Stimulated activated naive CD4-positive, alpha-beta T cell (primary cell): ENCODE measurements at regions not wholly inside any gene's neighbourhood (a gene's known extent, or its start where the extent isn't known, plus 50 kb on each side); places are given as distances from the start of the nearest gene placed in this dataset.
"Not testable (repeated sequence)": the region's sequence is repeated elsewhere in the genome, so short reads cannot be mapped to it uniquely, and the experiment has no call there.

Source experiments
- DNase-seq, 6 experiments: peaks; one replicate each; lab custom pipeline; 2025; lab: John Stamatoyannopoulos, UW

DNA sequence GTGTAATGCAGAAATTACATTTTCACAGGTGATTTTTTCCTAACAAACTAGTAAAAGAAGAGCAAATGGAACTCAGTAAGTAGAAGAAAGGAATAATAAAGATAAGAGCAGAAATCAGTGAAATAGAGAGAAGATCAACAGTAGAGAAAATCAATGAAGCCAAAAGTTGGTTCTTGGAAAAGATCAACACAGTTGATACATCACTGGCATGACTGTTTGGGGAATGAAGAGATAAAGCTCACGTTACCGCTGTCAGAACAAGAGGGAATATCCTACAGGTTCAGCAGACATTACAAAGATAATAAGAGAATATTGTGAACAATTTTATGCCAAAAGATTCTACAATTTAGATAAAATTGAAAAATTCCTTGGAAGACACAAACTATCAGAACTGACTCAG, 146.4 kb downstream of the ACTR3B start:
- no peak for DNase-seq

DNA sequence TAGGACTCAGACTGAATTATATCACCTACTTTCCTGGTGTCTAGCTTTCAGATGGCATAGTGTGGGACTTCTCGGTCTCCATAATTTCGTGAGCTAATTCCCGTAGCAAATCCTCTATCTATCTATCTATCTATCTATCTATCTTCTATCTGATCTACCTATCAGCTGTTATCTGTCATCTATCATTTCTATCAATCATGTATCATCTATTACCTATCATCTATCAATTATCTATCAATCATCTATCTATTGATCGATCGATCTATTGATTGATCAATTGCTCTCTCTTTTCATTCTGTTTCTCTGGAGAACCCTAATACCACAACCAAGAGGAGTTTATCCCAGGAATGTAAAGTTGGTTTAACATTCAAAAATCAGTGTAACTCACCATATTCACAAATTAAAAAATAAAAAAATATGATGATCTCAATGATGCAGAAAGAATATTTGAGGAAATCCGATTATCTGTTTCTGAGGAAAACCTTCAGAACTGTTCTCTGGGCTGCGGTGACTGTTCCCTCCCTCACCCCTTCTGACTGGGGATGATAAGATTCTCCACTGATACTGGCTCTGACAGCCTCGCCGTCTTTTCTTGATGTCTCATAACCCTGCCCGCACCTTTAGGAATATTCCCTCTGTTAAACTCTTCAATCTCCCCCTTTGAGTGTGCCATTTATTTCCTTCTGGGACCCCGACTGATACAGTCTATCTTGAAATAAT, 147.7 kb downstream of the ACTR3B start:
- no peak for DNase-seq

DNA sequence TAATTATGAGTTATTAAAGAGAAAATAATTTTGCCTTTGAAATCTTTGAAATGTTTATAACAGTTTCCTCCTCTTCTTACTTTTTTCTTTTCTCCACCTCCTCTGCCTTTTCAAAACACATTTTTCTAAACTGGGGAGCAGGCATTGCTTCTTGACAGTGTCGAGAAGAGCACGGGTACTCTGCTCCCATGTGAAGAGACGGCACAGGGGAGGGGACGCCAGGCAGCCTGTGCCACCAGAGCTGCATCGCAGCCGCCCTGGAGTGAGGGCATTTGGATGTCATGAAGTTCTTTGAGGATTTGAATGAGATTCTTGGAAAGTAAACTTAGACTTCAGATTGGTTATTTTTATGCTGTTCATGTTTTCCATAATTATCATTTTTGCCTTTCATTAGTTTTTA, 149.7 kb downstream of the ACTR3B start:
- no peak for DNase-seq

DNA sequence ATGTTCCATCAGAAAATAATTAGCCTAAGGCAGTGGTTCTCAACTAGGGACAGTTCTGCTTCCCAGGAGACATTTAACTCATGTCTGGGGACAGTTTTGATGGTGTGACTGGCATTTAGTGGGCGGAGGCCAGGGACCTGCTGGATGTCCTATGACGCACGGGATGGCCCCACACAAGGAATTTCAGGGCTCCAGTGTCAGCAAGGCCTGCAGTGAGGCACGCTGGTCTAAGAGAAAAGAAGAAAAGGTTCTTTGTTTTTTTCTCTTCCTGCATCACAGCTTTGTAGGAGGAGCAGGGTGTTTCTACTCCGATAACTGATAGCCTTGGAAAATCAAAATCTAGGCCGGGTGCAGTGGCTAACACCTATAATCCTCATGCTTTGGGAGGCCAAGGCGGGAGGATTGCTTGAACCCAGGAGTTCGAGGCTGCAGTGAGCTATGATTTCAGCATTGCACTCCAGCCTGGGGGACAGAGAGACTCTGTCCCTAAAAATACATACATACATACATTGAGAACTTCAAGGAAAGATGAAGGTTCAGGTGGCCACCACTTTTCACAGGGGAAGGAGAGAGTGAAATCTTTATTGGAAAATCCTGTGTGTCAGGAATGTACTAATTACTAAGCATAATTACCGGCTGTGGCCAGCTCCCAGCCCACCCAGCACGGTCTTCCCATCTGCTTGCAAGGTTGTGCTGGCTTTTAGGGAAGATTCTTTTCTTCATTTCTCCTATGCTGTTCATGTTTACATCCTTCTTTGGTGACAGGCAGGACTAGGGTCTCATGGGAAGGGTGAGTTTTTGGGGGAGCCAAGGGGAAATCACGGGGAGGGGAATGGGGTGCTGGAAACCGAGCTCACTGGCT, 150.4 kb downstream of the ACTR3B start:
- no peak for DNase-seq

DNA sequence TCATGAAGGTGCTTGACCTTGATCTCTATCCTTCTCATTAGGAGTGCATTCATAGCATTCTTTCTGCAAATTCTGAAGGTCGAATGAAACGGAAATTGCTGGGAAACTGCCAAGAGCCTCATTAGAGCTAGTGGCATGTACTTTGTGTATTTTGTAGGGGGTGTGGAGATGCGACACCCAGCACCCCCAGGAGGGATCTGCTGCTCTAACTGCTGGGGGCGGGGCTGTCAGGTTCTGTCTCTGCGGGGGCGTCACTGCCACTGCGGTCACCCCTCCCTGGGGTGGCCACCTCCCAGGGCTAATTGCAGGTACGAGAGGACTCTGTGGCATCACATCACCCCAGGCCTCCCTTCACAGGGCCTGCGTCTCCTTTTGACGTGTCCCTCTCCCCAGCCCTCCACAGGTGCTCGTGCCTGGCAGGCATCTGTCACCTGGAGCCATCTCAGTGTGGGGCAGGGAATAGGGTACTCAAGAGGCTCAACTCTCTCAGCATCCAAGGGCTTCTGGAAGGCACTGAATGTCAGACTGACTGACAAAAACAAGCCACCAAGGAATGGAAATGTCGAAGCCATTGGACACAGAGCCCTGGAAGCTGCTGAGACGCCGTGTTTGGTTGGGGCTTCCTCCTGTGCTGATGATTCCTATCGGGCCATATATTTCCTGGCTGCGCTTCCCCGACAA, 151.1 kb downstream of the ACTR3B start:
- no peak for DNase-seq

DNA sequence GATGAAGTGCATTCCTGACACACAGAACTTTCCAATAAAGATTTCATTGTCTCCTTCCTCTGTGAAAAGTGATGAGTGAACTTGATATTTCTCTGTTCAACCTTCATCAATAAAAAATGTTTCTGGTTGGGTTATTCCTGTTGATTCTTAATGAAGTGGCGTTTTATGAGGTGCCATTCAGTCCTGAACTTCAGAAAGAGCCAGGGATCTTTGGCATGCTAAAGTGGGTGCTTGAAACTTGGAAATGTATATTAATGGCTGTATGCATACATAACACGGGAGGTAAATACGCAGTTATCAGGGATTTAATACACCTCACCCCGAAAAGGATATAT, 151.6 kb downstream of the ACTR3B start:
- no peak for DNase-seq

DNA sequence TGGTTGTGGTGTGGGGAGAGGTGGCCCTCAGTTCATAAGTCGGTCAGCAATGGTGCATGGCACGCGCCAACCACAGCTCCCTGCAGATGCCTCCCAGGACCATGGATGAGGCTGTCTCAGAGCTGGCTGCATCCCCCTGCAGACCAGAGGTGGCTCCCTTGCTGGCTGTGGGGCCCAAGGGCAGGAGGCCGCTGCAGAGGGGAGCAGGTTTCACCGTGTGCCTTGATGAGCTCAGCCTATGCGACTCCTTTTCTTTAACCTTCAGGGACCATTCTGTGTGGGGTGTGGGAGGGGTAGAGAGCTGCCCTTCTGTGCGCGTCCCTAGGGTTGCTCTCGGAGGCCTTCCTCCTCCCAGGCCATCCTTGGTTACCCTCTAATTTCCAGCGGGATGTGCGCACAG, 152.4 kb downstream of the ACTR3B start:
- no peak for DNase-seq

DNA sequence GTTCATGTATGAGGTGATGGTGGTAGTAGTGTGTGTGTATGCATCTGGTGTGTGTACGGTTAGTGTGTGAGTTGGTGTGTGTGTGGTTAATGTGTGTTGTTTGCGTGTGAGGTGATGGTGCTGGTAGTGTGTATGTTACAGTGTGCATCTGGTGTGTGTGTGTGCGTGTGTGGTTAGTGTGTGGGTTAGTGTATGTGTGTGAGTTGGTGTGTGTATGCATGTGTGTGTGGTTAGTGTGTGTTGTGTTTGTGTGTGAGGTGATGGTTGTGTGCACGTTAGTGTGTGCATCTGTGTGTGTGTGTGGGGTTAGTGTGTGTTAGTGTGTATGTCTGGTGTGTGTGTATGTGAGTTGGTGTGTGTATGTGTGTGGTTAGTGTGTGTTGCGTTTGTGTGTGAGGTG, 153.0 kb downstream of the ACTR3B start:
- no peak for DNase-seq

DNA sequence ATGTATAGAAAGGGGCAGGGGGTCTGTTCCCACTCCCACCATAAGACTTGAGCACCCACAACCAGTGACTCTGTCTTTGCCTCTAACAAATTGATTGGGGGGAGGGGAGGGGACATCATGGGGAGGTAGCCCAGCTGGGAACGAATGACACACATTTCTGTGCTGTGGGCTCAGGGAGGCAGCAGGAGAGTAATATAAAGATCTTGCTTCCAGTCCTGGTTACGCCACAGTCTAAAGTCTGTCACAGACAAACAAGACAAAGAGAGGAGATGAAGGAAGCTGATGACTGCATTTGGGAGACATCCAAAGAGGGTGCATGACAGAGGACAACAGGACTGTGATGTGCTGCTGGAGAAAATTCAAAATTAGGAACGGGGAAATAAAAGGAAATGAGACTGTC, 153.9 kb downstream of the ACTR3B start:
- no peak for DNase-seq

DNA sequence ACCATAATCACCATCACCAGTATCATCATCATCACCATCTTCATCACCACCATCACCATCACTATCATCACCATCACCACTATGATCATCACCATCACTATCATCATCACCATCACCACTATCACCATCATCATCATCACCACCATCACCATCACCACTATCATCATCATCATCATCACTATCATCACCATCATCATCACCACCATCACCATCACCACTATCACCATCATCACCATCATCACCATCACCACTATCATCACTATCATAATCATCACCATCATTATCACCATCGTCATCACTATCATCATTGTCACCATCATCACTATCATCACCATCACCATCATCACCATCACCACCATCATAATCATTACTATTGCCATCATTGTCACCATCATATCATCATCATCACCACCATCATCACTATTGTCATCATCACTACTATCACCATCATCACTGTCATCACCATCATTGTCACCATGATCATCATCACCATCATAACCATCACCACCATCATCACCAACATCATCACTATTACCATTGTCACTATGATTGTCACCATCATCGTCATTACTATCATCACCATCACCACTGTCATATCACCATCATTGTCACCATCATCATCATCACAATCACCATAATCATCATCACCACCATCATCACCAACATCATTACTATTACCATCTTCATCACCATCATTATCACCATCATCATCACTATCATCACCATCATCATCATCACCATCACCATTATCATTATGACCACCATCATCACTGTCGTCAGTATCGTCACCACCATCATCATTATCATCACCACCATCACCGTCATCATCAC, 154.7 kb downstream of the ACTR3B start:
- DNase-seq, result no peak

DNA sequence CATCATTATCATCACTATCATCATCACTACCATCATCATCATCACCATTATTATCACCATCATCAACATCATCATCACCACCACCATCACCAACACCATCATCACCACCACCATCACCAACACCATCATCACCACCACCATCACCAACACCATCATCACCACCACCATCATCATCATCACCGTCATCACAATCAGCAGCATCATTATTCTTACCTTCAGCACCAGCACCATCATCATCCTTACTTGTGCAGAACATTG, 155.2 kb downstream of the ACTR3B start:
- not testable (repeated sequence) for DNase-seq

DNA sequence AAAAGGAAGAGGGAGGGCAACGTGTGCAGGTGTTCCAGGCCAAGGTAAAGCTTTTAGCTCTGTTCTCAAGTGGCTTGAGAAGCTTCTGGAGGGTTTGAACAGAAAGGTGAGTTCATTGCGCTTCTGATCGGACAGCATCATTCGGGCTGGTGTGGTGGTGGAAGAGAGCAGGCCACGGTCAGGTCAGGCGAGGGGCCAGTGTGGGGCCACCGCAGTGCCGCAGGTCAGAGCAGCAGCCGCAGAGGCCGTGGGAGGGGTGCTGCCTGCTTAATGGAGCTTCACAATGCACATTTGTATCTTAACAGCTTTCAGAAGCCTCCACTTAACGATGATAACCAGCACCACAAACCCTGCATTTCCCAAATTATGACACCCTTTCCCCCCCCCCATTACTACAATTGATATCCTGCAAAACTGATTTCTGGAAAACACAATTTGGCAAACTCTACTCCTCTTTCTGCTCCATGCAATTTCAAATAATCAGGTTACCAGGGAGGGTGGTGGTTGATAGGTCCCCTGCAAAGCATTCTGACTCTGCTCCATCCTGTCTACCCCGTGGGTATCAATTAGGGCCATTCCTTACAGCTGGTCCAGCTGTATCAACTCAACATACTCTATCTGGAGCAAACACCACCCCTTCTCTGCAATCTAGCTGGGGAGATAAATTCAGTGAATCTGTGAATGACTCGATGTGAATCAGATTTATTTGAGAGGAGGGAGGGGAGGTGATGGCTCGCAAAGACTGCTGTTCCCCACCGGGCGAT, 162.9 kb downstream of the ACTR3B start:
- DNase-seq, result no peak

DNA sequence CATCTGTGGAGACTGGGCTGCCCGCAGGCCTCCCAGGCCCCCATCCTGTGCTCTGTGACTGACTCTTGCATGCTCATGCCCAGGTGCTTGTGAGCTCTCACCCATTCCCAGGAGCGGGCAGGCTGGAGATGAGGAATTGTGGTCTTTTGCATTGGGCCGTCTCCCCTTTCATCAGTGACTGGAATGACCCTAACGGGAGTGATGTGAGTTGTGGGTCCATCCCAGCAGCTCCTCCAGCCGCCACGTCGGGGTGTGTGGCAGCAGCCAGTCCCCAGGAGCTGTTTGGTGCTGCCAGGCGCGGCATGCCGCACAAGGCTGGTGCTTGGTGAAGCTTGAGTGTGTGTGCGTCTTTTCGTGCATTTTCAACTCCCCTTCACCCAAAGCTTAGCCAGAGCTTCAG, 164.2 kb downstream of the ACTR3B start:
- no peak for DNase-seq

DNA sequence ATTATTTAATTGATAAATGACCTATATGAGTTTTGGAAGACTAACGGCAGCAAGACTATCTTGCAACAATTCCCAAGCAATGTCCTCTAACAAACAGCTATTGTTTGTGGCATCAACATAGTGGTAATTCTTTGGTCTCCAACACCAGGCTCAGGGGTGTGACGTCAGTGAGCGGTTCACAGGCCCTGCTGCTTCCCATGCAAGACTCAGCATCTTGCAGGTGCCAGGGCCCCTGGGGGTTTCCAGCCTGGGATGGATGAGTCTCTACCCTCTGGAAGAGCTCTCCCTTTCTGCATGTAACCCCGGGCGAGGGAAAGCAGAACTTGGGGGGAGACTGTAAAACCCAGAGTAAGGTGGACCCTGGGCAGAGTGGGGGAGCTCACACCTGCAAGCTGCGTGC, 164.7 kb downstream of the ACTR3B start:
- DNase-seq, result no peak

DNA sequence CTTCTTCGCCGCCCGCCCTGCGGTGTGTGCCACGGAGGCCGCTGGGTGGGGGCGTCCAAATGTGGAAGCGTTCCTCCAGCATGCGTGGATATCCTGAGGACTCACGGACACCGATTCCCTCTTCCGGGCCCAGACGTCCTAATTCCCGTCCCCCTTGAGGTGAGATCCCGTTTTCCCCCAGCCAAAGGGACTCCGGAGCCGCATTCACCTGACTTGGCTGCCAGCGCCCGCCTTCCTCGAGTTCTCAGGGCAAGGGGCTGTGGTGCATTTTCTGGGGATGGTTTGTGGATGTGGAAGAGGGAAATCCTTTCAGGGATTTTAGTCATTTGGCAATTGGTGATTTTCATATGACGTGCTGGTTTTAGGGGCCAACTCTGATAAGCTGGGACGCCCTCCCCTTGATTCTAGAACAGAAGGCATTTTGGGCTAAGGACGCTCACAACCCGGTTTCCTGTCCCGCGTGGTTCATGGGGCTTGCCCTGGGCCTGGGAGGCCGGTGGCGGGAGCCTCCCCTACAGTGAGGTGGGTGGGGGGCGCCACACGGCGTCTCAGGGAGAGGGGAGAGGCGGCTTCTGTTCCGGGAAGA, 165.4 kb downstream of the ACTR3B start:
- no peak for DNase-seq

DNA sequence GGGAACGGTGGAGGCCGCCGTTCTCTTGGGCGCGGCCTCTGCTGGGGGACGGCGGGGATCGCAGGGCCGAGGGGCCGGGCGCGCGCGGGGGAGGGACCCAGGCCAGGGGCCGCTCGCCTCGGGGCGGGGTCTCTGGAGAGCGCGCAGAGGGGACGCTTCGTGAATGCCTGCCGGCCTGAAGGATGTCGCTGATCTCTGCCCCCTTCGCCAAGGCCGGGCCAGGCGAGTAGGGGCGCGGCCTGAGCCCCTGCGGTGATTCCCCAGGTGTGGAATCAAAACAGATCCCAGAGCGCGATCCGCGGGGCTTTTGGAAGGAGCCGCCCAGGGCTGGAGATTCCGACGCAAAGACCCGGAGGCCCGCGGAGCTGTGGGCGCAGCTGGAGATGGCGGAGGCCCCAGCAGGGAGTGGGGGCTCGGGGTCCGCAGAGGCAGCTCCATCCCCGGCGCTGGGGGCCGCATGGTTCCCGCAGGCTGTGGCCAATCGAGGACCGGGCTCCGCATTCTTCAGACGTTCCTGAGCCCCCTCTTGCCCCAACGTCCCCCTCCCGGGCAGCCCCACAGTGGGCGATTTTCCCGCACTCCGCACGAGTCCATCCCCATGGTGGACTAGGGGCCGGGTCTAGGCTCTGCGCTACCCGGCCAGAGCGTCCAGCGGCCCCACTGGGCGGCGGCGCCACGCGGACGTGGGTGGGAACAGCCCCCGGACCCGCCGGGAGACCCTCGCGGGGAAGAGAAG, 166.0 kb downstream of the ACTR3B start:
- no peak for DNase-seq

DNA sequence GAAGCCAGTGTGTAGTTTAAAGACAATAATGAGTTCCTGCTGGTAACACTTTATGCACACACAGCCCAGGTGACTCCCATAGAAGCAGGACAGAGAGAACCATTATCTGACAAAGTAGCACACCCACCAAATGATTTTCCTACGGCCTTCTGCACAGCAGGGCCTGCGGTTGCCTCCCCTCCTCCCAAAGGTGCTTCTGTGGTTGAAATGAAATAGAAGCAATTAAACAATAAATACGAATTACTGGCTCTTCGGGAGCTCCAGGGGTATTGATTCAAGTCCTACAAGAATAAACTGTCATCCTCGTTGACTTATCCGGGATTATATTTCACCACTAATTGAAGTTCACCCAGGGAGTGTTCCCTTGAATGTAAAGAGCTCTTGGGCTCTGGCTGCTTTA, 172.1 kb downstream of the ACTR3B start:
- no peak for DNase-seq

DNA sequence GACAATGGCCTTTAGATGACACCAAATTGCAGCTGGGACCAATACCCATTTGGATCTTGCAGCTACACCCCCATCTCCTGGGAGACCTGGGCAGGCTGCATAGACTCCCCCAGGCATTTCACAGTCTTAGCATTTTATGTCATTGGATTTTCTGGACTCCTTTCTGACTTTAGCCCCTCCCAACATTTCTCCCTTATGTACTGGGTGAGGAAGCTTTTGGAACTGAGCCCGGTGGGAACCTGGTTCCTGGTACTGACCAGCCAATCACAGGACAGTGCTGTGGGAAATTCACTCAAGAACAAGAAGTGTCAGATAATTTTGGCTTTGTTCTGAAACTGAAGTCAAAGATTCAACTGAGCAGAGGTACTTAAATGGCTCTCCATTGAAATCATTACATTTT, 177.7 kb downstream of the ACTR3B start:
- DNase-seq, result no peak

DNA sequence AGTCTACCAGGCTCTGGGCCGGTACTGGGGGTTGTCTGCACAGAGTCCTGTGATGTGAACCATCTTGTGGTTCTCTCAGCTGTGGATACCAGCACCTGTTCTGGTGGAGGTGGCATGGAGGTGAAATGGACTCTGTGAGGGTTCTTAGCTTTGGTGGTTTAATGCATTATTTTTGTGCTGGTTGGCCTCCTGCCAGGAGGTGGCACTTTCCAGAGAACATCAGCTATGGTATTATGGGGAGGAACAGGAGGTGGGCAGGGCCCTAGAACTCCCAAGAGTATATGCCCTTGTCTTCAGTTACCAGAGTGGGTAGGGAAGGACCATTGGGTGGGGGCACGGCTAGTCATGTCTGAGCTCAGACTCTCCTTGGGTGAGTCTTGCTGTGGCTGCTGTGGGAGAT, 187.1 kb downstream of the ACTR3B start:
- DNase-seq, result not testable (repeated sequence)

DNA sequence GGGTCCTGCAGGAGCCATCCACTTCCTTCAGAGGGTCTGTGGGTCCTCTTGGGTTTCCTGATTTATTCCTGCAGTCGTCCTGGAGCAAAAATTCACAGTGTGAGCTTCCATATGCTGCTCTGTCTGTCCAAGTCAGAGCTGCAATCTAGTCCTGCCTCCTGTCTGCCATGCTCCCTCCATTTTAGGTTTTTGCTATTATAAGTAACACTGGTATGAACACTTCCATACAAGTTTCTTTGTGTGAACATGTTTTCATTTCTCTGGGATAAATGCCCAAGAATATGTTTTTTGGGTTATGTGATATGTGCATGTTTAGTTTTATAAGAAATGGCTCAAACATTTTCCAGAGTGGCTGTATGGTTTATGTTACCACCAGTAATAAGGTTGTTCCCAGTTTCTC, 188.1 kb downstream of the ACTR3B start:
- no peak for DNase-seq

DNA sequence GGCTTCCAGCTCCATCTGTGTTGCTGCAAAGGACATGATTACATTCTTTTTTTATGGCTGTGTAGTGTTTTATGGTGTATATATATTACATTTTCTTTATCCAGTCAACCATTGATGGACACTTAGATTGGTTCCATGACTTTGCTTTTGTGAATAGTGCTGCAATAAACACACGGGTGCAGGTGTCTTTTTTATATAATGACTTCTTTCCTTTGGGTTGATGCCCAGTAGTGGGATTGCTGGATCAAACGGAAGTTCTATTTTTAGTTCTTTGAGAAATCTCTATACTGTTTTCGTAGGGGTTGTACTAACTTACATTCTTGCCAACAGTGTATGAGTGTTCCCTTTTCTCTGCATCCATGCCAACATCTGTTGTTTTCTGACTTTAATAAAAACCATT, 189.7 kb downstream of the ACTR3B start:
- no peak for DNase-seq
